GM23338 (cell line): ENCODE measurements at regions not wholly inside any gene's neighbourhood (a gene's known extent, or its start where the extent isn't known, plus 50 kb on each side); places are given as distances from the start of the nearest gene placed in this dataset.

Experiments used
- ATAC-seq: fragments of 200-7000 bp; cut with Tn5 transposase; 3 replicates; pipeline ENCODE4 v1.9.1; 2020
- DNase-seq: peaks from one replicate; pipeline ENCODE4 v3.0.0-alpha.2; 2015; ENCODE audit warnings: low spot score
- H2AFZ ChIP-seq: fragments of 200-600 bp; sonication (generic); 2 replicates; pipeline ENCODE4 v1.8.0; 2016; ENCODE audit warnings: antibody characterized with exemption, mild to moderate bottlenecking, moderate library complexity
- H3F3A ChIP-seq: fragments of 200-600 bp; sonication (generic); replicated peaks from 2 replicates; pipeline ENCODE4 v1.8.0; 2017; ENCODE audit warnings: antibody characterized with exemption, mixed run types, low read depth
- H3K27ac ChIP-seq: fragments of 200-600 bp; sonication (generic); 2 replicates; pipeline ENCODE4 v1.6.1; 2016; ENCODE audit warnings: low read depth
- H3K27me3 ChIP-seq: fragments of 200-600 bp; sonication (generic); 2 replicates; pipeline ENCODE4 v1.8.0; 2016; ENCODE audit warnings: mild to moderate bottlenecking, mixed run types, moderate library complexity; ENCODE audit not compliant: insufficient read depth
- H3K36me3 ChIP-seq: fragments of 200-600 bp; sonication (generic); 2 replicates; pipeline ENCODE4 v1.8.0; 2016; ENCODE audit warnings: mild to moderate bottlenecking; ENCODE audit not compliant: insufficient read depth
- H3K4me1 ChIP-seq: fragments of 200-600 bp; sonication (generic); 2 replicates; pipeline ENCODE4 v1.8.0; 2016; ENCODE audit warnings: mild to moderate bottlenecking, moderate library complexity; ENCODE audit not compliant: insufficient read depth
- H3K4me2 ChIP-seq: fragments of 200-600 bp; sonication (generic); 2 replicates; pipeline ENCODE4 v1.7.1; 2017; ENCODE audit warnings: mixed run types
- H3K4me3 ChIP-seq: fragments of 200-600 bp; sonication (generic); 2 replicates; pipeline ENCODE4 v1.6.1; 2016; ENCODE audit warnings: mixed run types
- H3K79me2 ChIP-seq: fragments of 200-600 bp; sonication (generic); replicated peaks from 2 replicates; pipeline ENCODE4 v1.8.0; 2017; ENCODE audit warnings: mild to moderate bottlenecking; ENCODE audit not compliant: insufficient read depth
- H3K9me2 ChIP-seq: fragments of 200-600 bp; sonication (generic); 2 replicates; pipeline ENCODE4 v1.8.0; 2017; ENCODE audit not compliant: insufficient read depth
- H4K20me1 ChIP-seq: fragments of 200-600 bp; sonication (generic); replicated peaks from 2 replicates; pipeline ENCODE4 v1.8.0; 2017; ENCODE audit warnings: mild to moderate bottlenecking; ENCODE audit not compliant: insufficient read depth
- H3K27ac Mint-ChIP-seq: 2 replicates; pipeline ENCODE4 v1.8.0; 2020; ENCODE audit warnings: inconsistent platforms, mild to moderate bottlenecking, moderate library complexity, mixed read lengths
- H3K27me3 Mint-ChIP-seq: 3 replicates; pipeline ENCODE4 v1.8.0; 2022; ENCODE audit warnings: low read depth, mild to moderate bottlenecking, moderate library complexity, mixed read lengths, inconsistent platforms; ENCODE audit not compliant: insufficient read depth, poor library complexity
- H3K36me3 Mint-ChIP-seq: 3 replicates; pipeline ENCODE4 v1.8.0; 2021; ENCODE audit warnings: low read depth, mild to moderate bottlenecking, inconsistent platforms, moderate library complexity, mixed read lengths
- H3K4me1 Mint-ChIP-seq: 3 replicates; pipeline ENCODE4 v1.8.0; 2020; ENCODE audit warnings: mild to moderate bottlenecking, inconsistent platforms, mixed read lengths
- H3K4me3 Mint-ChIP-seq: 3 replicates; pipeline ENCODE4 v1.8.0; 2021; ENCODE audit warnings: moderate library complexity, mild to moderate bottlenecking, inconsistent platforms, mixed read lengths
- H3K9me3 Mint-ChIP-seq: 3 replicates; pipeline ENCODE4 v1.8.0; 2020; ENCODE audit warnings: moderate library complexity, mild to moderate bottlenecking, inconsistent platforms, mixed read lengths
- CREB1 ChIP-seq: fragments of 250-450 bp; sonication (Bioruptor Pico); IDR thresholded peaks from 2 replicates; pipeline ENCODE4 v1.5.0; 2020; ENCODE audit warnings: low read depth, mild to moderate bottlenecking, moderate library complexity
- EZH2 ChIP-seq: fragments of 200-600 bp; sonication (generic); IDR thresholded peaks from one replicate; pipeline ENCODE4 v1.8.0; 2017; ENCODE audit warnings: antibody characterized with exemption, mild to moderate bottlenecking, low read depth; ENCODE audit not compliant: unreplicated experiment
- NANOG ChIP-seq: IDR thresholded peaks from 2 replicates; pipeline ENCODE4 v1.6.1; 2016; ENCODE audit warnings: antibody characterized with exemption, borderline replicate concordance
- POLR2AphosphoS5 ChIP-seq: IDR thresholded peaks from 2 replicates; pipeline ENCODE4 v1.6.1; 2016; ENCODE audit warnings: antibody characterized with exemption, low read depth
- REST ChIP-seq: IDR thresholded peaks from one replicate; pipeline ENCODE4 v1.6.1; 2018; ENCODE audit warnings: antibody characterized with exemption; ENCODE audit not compliant: unreplicated experiment
- STAT1 ChIP-seq: IDR thresholded peaks from one replicate; pipeline ENCODE4 v1.6.1; 2016; ENCODE audit warnings: antibody characterized with exemption; ENCODE audit not compliant: unreplicated experiment
- ZNF114 ChIP-seq: fragments of 250-450 bp; sonication (Bioruptor Pico); IDR thresholded peaks from 2 replicates; pipeline ENCODE4 v1.5.0; 2020; ENCODE audit warnings: mild to moderate bottlenecking, moderate library complexity
- TF ChIP-seq, protein P1 (sequence below): IDR thresholded peaks from 2 replicates; pipeline ENCODE4 v1.6.1; 2016; ENCODE audit warnings: antibody characterized with exemption

DNA sequence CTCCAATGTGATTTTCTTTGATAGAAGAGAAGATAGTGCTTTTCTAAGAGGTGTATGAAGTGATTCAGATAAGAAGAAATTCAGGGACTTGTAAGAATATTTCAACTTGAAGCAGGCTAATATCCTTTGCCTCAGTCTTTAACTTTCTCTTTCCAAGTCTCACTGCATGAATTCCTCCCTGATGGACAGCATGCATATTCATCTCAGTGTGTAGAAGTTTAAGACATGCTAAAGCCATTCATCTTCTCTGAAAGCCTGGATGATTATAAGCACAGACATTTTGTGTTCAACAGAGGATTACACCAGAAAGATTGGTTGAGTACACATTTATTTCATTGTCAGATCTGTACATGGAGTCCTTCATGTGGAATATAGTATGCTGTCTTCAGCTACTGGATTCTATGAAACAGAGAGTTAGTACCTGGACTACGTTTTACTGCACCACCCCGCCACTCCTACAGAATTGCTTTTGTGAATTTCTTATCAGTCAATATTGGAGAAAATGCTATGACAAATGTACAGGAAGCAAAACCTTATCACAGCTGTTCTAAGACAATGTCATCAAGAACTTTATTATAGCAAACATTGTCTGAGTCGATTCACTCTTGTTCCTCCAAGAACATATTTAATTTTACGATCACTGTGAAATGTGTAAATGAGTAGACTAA is 1346.1 kb downstream of the OTOL1 start:
- Histone ChIP-seq H3K4me3 (no peak overlapping the region), H3K36me3 (no peaks in the 10 kb centered on the region), H4K20me1 (no peaks in the 10 kb centered on the region), H3F3A (no peaks in the 10 kb centered on the region), H3K27ac (no peak overlapping the region), H3K79me2 (no peaks in the 10 kb centered on the region), H3K4me1 (no peaks in the 10 kb centered on the region), H3K4me2 (no peak overlapping the region), H3K27me3 (no peaks in the 10 kb centered on the region), H3K9me2 (no peaks in the 10 kb centered on the region), H2AFZ (no peak overlapping the region)
- H3K4me1 Mint-ChIP-seq = no peaks in the 10 kb centered on the region
- H3K27me3 Mint-ChIP-seq = no peaks in the 10 kb centered on the region
- H3K4me3 Mint-ChIP-seq = no peak overlapping the region
- no peak overlapping the region for H3K27ac Mint-ChIP-seq
- TF ChIP-seq CREB1 (CRISPR knock-in tag) (no peak), ZNF114 (CRISPR knock-in tag) (no peak), NANOG (no peak), EZH2 (no peak)
- H3K36me3 Mint-ChIP-seq = peaks cover 11% of the 10 kb centered on the region; the same call in 1 of the 3 replicates
- no peak for ATAC-seq
- no peak for DNase-seq
- no peaks in the 10 kb centered on the region; the same call in 2 of the 3 replicates for H3K9me3 Mint-ChIP-seq

DNA sequence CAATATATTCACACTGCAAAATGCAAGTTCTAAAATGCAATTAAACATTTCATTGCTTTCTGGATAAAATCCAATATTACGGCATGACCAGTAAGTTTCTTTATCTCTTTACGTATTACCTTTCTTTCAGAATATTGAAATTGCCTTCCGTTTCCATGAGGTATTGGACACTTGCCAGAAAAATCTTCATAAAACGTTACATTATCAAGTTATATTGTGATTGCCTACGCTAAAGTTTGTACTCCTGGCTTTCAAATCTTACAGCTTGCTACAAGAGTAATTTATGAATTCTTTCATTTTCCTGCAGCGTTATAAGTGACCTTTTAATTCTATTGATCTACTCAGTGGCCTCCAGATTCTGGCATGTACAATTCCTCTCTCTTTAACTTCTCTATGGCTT is 1349.3 kb downstream of the OTOL1 start:
- Mint-ChIP-seq H3K9me3 (no peaks in the 10 kb centered on the region; the same call in 2 of the 3 replicates), H3K27ac (no peak overlapping the region), H3K4me3 (no peak overlapping the region), H3K4me1 (no peaks in the 10 kb centered on the region), H3K36me3 (peaks cover 11% of the 10 kb centered on the region; the same call in 1 of the 3 replicates), H3K27me3 (no peaks in the 10 kb centered on the region)
- H3K27me3 ChIP-seq = no peaks in the 10 kb centered on the region
- H3K4me3 ChIP-seq = no peak overlapping the region
- no peaks in the 10 kb centered on the region for H4K20me1 ChIP-seq
- H3K79me2 ChIP-seq = no peaks in the 10 kb centered on the region
- ATAC-seq (no peak), DNase-seq (no peak)
- no peak overlapping the region for H2AFZ ChIP-seq
- no peak overlapping the region for H3K27ac ChIP-seq
- no peak overlapping the region for H3K4me2 ChIP-seq
- no peaks in the 10 kb centered on the region for H3K36me3 ChIP-seq
- no peaks in the 10 kb centered on the region for H3K4me1 ChIP-seq
- no peaks in the 10 kb centered on the region for H3K9me2 ChIP-seq
- H3F3A ChIP-seq = no peaks in the 10 kb centered on the region
- TF ChIP-seq POLR2AphosphoS5 (no peak), ZNF114 (CRISPR knock-in tag) (no peak), STAT1 (no peak), REST (no peak)
- TF ChIP-seq, protein P1, sequence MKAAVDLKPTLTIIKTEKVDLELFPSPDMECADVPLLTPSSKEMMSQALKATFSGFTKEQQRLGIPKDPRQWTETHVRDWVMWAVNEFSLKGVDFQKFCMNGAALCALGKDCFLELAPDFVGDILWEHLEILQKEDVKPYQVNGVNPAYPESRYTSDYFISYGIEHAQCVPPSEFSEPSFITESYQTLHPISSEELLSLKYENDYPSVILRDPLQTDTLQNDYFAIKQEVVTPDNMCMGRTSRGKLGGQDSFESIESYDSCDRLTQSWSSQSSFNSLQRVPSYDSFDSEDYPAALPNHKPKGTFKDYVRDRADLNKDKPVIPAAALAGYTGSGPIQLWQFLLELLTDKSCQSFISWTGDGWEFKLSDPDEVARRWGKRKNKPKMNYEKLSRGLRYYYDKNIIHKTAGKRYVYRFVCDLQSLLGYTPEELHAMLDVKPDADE = no peak
